NCI-H2227 (cell line): ENCODE measurements at regions not wholly inside any gene's neighbourhood (a gene's known extent, or its start where the extent isn't known, plus 50 kb on each side); places are given as distances from the start of the nearest gene placed in this dataset.
"Not testable (repeated sequence)": the region's sequence is repeated elsewhere in the genome, so short reads cannot be mapped to it uniquely, and the experiment has no call there.

Source experiments
- DNase-seq: peaks from one replicate; lab custom pipeline; 2025; ENCODE audit not compliant: unreplicated experiment; lab: John Stamatoyannopoulos, UW

DNA sequence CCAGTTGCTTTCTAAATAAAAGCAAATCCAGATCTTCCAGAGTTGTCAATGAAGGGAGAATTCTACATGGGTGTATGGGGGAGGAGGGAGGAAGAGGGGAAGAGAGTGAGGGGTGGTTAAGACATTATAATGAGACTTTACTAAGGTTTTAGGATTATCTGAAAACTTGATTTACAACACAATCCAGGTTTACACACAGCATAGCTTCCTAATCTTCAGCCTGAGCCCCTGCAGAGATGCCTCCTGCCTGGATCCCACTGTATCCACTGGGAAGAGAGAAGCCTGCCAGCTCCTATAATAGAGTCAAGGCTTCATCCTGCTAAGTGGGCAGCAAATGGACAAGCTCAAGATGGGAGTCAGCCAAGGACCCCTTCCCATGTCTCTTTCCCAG lies 85.6 kb upstream of the KIT start:
- DNase-seq, result no peak

DNA sequence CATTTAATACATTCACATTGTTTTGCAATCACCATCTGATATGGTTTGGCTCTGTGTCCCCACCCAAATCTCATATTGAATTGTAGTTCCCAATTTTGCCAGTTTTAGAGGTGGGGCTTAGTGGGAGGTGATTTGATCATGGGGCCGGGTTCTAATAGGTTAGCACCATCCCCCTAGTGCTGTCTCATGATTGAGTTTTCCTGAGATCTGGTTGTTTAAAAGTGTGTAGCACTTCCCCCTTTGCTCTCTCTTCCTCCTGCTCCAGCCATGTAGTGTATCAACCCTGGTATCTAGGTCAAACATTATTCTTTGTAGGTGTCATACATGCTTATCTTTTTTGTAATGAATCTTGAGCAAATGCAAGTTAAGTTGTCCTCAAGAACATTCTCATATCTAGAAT lies 83.3 kb upstream of the KIT start:
- DNase-seq, result no peak

DNA sequence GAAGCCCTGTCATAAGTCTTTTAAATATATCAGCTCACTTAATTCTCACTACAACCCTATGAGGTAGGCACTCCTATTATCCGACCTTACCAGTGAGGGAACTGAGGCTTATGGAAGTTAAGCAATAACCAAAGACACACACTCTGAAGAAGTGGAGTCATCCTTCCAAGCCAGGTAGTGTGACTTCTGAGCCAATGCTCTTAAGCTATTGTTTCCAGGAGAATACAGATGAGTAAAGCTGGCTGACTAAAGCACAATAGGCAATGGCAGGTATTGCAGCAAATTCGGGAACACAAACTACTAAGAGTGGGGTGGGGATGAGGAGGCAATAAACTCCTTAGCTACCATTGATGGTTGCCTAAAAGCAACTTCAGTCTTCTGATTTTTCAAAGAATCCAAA lies 81.8 kb upstream of the KIT start:
- no peak for DNase-seq

DNA sequence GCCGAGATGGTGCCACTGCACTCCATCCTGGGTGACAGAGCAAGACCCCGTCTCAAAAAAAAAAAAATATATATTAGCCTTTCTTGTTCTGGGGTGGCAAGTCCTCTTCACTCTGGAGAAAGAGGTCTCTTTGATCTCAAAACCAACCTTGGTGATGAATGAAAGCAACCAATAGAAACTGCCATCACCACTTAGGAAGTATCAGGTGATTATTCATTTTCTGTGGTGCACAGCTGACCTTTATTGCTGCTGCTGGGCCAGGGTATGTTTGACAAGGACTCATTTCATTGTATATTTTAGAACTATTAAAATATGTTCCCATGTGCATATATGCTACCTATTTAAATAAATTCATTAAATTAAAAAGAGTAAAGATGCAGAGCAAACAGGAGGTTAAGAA lies 76.0 kb upstream of the KIT start:
- no peak for DNase-seq

DNA sequence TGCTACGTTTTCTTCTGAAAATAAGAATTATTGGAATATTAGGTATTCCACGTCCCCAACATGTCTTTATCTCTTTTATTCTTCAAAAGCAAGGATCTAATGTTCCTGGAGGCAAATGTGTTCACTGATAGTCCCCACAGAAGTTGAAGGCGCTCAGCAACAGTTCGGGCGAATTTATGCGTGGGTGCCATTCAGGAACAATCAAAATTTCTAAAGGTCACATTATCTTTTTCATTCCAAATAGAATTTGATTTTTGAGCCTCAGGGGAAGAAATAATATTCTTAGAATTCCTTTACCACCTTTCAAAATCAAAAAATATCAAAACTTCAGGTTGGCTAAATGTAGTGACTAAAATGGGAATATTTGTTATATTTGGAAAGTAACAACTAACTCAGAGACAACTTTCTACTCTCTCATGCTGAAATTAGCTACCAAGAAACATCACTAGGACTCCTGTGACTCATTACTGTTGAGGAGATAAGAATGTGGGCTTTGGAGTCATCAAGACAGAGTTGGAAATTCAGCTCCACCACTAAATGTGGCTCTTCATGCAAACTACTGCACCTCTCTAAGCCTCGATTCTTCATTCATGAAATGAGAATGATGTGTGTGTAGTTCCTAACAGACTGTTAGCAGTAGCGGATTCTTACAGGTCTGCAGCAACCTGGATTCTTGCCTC lies 72.3 kb upstream of the KIT start:
- DNase-seq, result no peak

DNA sequence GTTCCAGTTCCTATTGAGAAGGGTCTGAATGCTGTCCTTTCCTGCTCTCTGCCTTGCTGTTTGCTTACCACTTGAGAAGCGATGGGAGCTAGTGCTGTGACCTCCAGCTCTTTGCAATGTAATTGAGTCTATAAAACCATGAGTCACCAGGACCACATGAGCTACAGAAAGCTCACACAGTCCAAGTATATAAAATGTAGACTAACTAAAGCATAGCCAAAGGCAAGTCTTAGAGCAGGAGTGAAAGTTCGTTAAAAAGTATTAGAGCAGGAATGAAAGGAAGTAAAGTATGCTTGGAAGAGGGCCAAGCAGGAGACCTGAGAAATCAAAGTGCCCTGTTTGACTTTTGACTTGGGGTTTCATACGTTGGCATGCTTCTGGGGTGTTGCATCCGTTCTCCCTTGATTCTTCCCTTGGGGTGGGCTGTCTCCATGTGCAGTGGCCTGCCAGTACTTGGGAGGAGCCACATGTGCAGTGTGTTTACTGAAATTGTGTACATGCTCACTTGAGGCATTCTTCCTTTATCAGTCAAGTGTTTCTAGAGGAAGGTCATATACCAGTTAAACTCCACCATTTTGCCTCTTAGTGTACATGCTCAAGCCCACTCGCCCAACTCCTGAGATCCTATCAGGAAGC lies 71.3 kb upstream of the KIT start:
- no peak for DNase-seq

DNA sequence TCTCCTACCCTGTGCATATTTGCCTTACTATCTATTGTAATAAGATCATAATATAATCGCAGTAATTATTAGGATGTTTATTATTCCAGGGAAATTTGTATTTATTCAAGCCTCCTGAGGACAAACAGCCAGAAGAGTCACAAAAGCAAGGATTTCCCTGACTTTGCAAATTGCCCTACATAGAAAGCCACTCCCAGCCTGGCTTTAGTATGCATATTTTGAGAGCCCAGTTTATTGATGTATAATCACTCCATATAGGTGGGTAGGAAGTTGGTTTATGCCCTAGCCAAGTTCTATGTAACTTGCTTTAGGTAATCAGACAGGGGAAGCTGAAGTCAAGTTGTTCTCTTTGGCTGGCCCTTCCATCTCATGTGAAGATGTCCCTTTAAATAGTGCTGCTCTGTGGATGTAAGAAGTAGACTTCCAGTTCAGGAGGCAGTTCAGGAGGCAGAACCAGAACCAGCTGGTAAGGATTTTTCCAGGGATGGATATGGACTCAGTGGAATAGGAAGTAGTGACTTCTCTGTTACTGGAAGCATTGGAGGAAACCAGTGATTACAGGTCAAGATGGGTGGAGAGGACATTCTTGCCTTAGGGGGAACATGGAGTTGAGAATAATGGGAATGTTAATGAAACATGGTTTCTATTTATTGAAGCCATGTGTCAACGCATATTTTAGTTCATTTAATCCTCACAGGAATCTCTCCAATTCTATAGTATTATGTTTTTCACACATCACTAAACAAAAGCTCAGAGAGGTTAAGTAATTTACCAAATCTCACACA lies 70.5 kb upstream of the KIT start:
- DNase-seq, result no peak

DNA sequence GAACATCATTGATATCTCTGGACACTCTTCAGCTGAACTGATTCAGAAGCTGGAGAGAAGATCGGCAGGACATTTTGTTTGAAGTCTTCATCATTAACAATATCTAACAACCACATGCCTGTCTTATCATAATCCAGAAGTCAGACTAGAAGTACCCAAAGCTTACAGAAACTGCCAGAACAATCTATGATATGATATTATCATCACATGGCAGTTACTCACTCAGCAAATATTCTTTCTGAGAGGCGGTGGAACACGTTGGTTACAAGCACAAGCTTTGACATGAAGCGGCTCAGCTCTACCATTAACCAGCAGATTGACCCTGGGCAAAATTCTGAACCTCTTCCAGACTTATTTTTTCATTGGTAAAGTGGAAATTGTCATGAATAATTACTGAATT lies 69.4 kb upstream of the KIT start:
- DNase-seq, result no peak

DNA sequence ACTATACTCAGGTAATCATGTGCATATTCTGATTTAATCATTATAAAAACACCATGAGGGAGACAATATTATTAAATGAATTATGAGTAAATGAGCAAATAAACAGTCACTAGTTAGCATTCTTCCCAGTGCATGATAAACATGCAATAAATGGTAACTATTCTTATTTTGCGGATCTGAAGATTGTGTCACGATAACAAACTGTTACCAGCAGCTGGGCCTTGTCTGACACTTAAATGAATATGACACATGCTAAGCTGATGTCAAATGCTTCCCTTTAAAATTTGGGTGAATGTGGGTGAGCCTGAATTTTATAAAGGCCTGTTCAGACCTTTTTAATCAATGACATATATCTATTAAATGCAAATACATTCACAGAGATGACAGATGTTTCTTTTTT lies 68.2 kb upstream of the KIT start:
- no peak for DNase-seq

DNA sequence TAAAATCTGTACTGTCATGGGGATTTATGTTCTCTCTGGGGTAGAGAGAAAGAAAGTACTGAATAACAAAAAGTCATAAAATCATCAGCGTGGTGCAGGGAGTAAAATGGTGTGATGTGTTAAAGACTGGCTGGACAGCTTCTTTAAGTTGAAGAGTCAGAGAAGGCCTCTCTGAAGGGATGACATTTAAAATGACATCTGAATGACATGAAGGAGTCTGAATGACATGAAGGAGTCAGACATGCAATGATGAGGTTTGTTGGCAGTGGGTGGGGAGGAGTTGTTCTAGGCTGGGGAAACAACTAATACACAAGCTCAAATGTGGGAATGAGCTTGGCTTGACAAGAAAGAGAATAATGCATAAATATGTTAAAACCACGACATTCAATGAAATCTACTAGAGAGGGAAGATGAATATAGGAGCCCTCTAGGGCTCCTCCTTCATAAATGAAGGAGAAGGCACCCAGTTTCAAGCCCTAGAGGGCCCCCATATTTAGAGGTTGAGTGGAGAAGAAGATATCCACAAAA lies 63.9 kb upstream of the KIT start:
- DNase-seq, result no peak

DNA sequence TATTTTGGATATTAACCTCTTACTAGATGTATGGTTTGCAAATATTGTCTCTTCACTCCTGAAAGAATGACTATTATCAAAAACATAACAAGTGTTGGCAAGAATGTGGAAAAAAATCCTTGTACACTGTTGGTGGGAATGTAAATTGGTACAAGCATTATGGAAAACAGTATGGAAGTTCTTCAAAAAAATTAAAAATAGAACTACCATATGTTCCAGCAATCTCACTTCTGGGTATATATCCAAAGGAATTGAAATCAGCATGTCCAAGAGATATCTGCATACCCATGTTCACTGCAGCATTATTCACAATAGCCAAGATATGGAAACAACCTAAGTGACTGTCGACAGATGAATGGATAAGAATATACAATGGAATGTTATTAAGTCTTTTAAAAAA lies 61.6 kb upstream of the KIT start:
- DNase-seq, result no peak

DNA sequence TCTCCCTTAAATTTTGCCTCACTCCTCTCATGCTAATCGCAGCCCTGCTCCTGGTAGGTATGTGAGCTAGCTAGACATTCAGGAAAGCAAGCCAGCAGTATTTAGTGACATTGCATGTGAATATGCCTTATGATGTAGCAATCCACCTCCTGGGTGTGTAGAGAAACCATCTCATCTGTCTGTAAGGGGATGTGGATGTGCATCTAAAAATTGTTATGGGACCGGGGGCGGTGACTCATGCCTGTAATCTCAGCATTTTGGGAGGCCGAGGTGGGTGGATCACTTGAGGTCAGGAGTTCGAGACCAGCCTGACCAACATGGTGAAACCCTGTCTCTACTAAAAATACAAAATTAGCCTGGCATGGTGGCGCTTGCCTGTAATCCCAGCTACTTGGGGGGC lies 60.1 kb upstream of the KIT start:
- not testable (repeated sequence) for DNase-seq

DNA sequence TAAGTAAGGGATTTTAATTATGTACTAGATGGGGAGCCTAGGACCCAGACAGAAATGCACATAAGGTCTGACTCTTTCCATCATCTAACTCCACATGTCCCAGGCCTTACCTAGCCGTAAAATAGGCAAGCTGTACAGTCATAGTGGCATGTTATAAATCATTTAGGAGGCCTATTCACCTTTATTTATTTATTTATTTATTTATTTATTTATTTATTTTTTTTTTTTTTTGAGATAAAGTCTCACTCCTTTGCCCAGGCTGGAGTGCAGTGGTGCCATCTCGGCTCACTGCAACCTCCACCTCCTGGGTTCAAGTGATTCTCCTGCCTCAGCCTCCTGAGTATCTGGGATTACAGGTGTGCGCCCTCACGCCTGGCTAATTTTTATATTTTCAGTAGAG lies 55.6 kb upstream of the KIT start:
- DNase-seq, result not testable (repeated sequence)

DNA sequence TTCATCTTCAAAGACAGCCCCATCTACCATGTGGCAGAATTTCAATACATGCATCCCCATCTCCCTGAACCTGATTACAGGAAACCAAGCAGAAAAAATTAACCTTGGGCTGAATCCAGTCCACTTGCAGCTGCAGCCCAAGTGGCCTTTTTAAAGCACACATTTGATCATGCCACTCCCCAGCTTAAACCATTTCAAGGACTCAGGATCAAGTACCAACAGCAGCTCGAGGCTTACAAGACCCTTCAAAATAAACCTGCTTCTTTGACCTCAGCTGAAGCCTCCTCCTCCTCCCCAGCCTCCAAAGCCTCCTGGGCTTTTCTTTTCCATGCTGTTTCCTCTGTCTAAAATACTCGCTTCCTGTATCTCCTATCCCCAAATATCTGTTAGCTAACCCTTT lies 50.7 kb upstream of the KIT start:
- no peak for DNase-seq

DNA sequence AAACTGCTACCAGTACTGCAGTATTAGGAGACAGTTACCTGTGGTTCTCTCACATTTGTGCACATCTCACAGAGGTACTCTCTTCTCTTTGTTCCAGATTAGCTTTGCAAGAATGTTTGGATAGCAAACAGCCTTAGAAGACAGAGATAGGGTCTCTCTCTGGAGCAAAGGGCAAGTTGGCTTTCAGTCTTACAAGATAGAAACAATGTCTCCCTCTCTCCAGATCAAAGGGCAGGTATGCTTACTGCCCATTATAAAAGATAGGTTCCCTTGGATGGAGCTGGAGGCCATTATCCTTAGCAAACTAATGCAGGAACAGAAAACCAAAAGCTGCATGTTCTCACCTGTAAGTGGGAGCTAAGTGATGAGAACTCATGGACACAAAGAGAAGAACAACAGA lies 50.2 kb upstream of the KIT start:
- DNase-seq, result no peak
